ENCODE measurements at regions not wholly inside any gene's neighbourhood (a gene's known extent, or its start where the extent isn't known, plus 50 kb on each side); places are given as distances from the start of the nearest gene placed in this dataset.

DNA sequence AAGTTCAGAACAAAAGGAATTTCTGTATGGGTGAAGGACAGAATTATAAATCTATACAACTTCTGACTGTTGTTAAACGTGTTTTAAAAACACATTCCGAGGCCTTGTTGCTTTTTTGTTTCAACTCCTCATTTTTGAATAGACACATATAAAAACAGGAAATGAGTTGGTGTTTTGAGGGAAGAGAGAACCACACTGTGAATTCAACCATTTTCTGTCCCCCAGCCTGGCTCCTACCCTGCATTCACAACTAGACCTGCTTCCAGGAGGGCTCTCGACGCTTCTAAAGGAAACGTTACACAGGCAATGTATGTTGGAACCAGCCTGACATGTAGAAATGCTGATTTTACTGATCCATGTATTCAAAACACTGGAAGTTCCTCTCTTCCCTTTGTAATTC is 76.5 kb downstream of the OR13A1 start:
- TF ChIP-seq CTCF (IDR thresholded peaks at IDR 0.05) (no peak), POLR2A (IDR thresholded peaks at IDR 0.05) (no peak)

Data from lower leg skin (tissue), 3 donors.